Peyer's patch (tissue), 4 donors: ENCODE measurements at regions not wholly inside any gene's neighbourhood (a gene's known extent, or its start where the extent isn't known, plus 50 kb on each side); places are given as distances from the start of the nearest gene placed in this dataset.

Experiments used
- DNase-seq, 3 donors: peaks; one replicate each; pipeline ENCODE4 v3.0.0-alpha.2; 2017 to 2019
- H3K27ac ChIP-seq, 4 donors: fragments of 200-600 bp; sonication (generic); one replicate each; pipeline ENCODE4 v1.5.1; 2016 to 2019
- H3K27me3 ChIP-seq, 2 donors: fragments of 200-600 bp; sonication (generic); one replicate each; pipeline ENCODE4 v1.5.1; 2019
- H3K36me3 ChIP-seq, 3 donors: fragments of 200-600 bp; sonication (generic); one replicate each; pipeline ENCODE4 v1.5.1; 2016 to 2019
- H3K4me1 ChIP-seq, 4 donors: fragments of 200-600 bp; sonication (generic); one replicate each; pipeline ENCODE4 v1.5.1; 2016 to 2019
- H3K4me3 ChIP-seq, 4 donors: fragments of 200-600 bp; sonication (generic); 1 replicate in 3 of 4; 2 replicates in 1 of 4; pipeline ENCODE4 v1.5.1; 2016 to 2019; ENCODE audit warnings: mild to moderate bottlenecking in 1 of 4
- H3K9me3 ChIP-seq, 4 donors: fragments of 200-600 bp; sonication (generic); one replicate each; pipeline ENCODE4 v1.5.1; 2016 to 2019; ENCODE audit warnings: mild to moderate bottlenecking in 1 of 4
- CTCF ChIP-seq, 6 experiments: fragments of 450-650 bp in 4 of 6; fragments of 200-600 bp in 2 of 6; sonication (generic) in 1 of 6; IDR thresholded peaks; one replicate each; pipeline ENCODE4 v1.5.1; 2017 to 2019; ENCODE audit warnings: antibody characterized with exemption in 6 of 6, mild to moderate bottlenecking in 3 of 6, moderate library complexity in 1 of 6
- POLR2A ChIP-seq, 2 donors: fragments of 450-650 bp; IDR thresholded peaks; one replicate each; pipeline ENCODE4 v1.5.1; 2017; ENCODE audit warnings: antibody characterized with exemption in 2 of 2, mild to moderate bottlenecking in 2 of 2, moderate library complexity in 2 of 2

DNA sequence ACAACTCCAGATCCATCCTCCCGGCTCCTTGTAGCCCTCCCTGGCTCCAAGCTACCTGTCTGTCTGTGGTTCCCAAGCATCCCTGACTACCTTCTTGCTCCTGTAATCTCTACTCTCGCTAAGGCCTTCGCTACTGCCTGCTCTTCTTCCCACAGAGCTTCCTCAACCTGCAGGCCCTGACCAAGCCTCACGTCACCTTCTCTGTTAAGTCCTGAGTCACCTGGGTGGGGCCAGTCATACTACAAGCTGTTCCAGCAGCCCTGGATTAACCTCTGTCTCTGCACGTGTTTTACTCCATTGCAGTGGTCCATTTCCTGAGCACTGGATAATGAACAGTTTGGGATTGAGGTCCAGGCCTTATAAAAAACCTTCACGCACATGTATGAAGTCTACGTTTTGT is 770.7 kb downstream of the BCL11B start:
- no peaks in the 10 kb centered on the region for H3K9me3 ChIP-seq
- DNase-seq, result no peak
- no peaks in the 10 kb centered on the region for H3K36me3 ChIP-seq
- no peaks in the 10 kb centered on the region for H3K27me3 ChIP-seq
- no peak overlapping the region for H3K27ac ChIP-seq
- TF ChIP-seq POLR2A (IDR thresholded peaks at IDR 0.05) (no peak), CTCF (IDR thresholded peaks at IDR 0.05) (no peak)
- H3K4me3 ChIP-seq, result no peak overlapping the region
- no peaks in the 10 kb centered on the region for H3K4me1 ChIP-seq

DNA sequence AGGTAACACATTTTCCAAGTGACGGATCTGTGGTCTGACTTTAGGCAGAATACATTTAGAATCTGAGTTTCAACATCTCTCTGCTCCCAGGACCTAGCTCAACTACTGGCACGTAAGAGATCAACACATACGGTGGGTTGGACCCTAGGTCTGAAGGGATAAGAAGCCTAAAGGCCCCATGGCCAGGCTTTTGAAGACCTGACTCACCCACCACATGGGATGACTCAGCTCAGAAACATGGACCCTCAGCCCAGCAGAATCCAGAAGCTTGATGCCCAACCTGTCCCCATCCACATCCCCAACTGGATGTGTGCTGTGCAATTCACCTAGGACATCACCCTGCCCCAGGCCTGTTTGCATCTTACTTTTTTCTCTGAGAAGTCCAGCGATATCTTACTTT is 770.2 kb downstream of the BCL11B start:
- Histone ChIP-seq H3K9me3 (no peaks in the 10 kb centered on the region), H3K36me3 (no peaks in the 10 kb centered on the region), H3K27me3 (no peaks in the 10 kb centered on the region), H3K4me1 (no peaks in the 10 kb centered on the region), H3K4me3 (no peak overlapping the region), H3K27ac (no peak overlapping the region)
- TF ChIP-seq POLR2A (IDR thresholded peaks at IDR 0.05) (no peak), CTCF (IDR thresholded peaks at IDR 0.05) (no peak)
- no peak for DNase-seq

- H3K4me3 ChIP-seq, result no peak overlapping the region
- H3K27ac ChIP-seq, result no peak overlapping the region
- H3K27me3 ChIP-seq, result no peaks in the 10 kb centered on the region
- no peaks in the 10 kb centered on the region for H3K36me3 ChIP-seq
- no peaks in the 10 kb centered on the region for H3K9me3 ChIP-seq
- DNase-seq, result no peak
- H3K4me1 ChIP-seq, result no peaks in the 10 kb centered on the region
- TF ChIP-seq POLR2A (IDR thresholded peaks at IDR 0.05), result no peak
- TF ChIP-seq CTCF (IDR thresholded peaks at IDR 0.05), result no peak
Observed at GRCh38 chr14:98503086-98503815, 768.7 kb downstream of the BCL11B start.

DNA sequence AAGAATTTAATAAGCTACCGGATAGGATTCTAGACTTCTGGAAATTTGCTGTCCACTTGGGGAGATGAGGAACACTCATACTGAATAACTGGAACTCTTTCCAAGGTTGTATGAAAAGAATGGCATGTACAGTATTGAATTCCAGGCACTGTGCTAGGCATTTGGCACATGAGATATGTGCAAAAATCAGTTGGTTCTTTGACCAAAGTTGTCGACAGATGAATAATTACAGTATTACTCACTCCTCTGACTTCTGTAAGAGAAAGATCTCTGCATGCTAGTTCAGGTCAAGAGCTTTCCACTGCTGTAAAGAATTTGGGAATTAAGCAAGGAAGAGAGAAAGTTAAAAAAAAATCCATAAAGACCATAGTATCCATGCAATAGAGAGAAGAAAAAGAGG is 764.7 kb downstream of the BCL11B start:
- no peak overlapping the region for H3K4me3 ChIP-seq
- no peak for DNase-seq
- H3K36me3 ChIP-seq, result no peaks in the 10 kb centered on the region
- no peak for TF ChIP-seq POLR2A (IDR thresholded peaks at IDR 0.05)
- no peak for TF ChIP-seq CTCF (IDR thresholded peaks at IDR 0.05)
- H3K27me3 ChIP-seq, result no peaks in the 10 kb centered on the region
- H3K4me1 ChIP-seq, result no peaks in the 10 kb centered on the region
- H3K27ac ChIP-seq, result no peak overlapping the region
- no peaks in the 10 kb centered on the region for H3K9me3 ChIP-seq

DNA sequence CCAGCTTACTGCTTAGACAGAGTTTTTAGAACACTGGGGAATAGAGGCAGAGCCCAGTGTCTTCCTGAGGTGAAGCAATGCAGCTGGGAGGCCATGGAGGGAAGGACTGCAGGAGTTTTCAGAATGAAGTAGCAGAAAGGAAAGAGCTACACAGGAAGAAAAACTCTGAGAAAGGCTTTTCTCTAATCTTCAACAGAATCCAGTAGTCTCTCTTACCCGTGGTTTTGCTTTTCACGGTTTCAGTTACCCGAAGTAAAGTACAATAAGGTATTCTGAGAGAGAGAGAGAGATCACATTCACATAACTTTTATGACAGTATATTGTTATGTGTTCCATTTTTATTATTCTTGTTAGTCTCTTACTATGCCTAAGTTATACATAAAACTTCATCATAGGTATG is 761.6 kb downstream of the BCL11B start:
- H3K4me3 ChIP-seq, result no peak overlapping the region
- TF ChIP-seq POLR2A (IDR thresholded peaks at IDR 0.05) (no peak), CTCF (IDR thresholded peaks at IDR 0.05) (no peak)
- no peaks in the 10 kb centered on the region for H3K4me1 ChIP-seq
- DNase-seq, result no peak
- no peak overlapping the region for H3K27ac ChIP-seq
- no peaks in the 10 kb centered on the region for H3K36me3 ChIP-seq
- no peaks in the 10 kb centered on the region for H3K27me3 ChIP-seq
- no peaks in the 10 kb centered on the region for H3K9me3 ChIP-seq
